Muscle of leg (tissue), 3 donors: ENCODE measurements at regions not wholly inside any gene's neighbourhood (a gene's known extent, or its start where the extent isn't known, plus 50 kb on each side); places are given as distances from the start of the nearest gene placed in this dataset.
"Not testable (repeated sequence)": the region's sequence is repeated elsewhere in the genome, so short reads cannot be mapped to it uniquely, and the experiment has no call there.

Experiments
- DNase-seq: peaks from one replicate; pipeline ENCODE4 v3.0.0; 2013
- H3K27ac ChIP-seq: one replicate; pipeline ENCODE4 v1.5.1; 2013; ENCODE audit warnings: mild to moderate bottlenecking, low read length, control low read depth
- H3K27me3 ChIP-seq: one replicate; pipeline ENCODE4 v1.6.1; 2013; ENCODE audit warnings: low read length; ENCODE audit not compliant: control insufficient read depth, insufficient read depth
- H3K36me3 ChIP-seq: one replicate; pipeline ENCODE4 v1.6.1; 2013; ENCODE audit warnings: low read length; ENCODE audit not compliant: control insufficient read depth, insufficient read depth
- H3K4me1 ChIP-seq: one replicate; pipeline ENCODE4 v1.6.1; 2013; ENCODE audit warnings: low read length; ENCODE audit not compliant: control insufficient read depth, insufficient read depth
- H3K4me3 ChIP-seq: one replicate; pipeline ENCODE4 v1.5.1; 2013; ENCODE audit warnings: low read length, control low read depth
- H3K9me3 ChIP-seq: replicated peaks from 2 replicates; pipeline ENCODE4 v1.6.1; 2013; ENCODE audit warnings: low read depth, low read length; ENCODE audit not compliant: control insufficient read depth
- WGBS: methylation state at CpG from one replicate; pipeline ENCODE4 v1.1.5; 2013; ENCODE audit warnings: missing lambda C conversion rate; ENCODE audit not compliant: insufficient coverage; 5-methylcytosine and 5-hydroxymethylcytosine counted together

DNA sequence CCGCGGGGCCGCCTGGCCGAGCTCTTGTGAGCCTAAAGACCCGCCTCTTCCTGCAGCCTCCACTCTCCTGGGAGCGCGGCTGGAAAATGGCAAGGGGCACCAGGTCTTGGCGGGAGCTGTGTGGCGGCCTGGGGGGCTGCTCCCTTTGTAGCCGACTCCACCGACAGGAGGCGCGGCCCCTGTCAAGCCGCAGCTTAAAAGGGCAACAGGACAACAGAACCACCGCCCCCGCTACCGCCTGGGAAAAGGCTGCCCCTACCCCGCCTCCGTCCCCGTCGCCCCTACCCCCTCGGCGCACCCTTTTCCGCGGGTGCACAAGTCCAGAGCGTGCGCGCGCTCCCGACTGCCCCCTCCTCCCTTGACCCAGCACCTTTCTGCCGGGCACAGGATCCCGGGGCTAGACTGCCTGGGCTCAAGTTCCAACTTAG is 60.3 kb downstream of the GOLGA8K start:
- H3K9me3 ChIP-seq, H3K4me3 ChIP-seq, H3K36me3 ChIP-seq, H3K27ac ChIP-seq, H3K4me1 ChIP-seq, H3K27me3 ChIP-seq: not testable (repeated sequence)
- DNase-seq = peak; percentile 2
- WGBS = no CpG with 5 or more reads among the region's 32 CpGs

DNA sequence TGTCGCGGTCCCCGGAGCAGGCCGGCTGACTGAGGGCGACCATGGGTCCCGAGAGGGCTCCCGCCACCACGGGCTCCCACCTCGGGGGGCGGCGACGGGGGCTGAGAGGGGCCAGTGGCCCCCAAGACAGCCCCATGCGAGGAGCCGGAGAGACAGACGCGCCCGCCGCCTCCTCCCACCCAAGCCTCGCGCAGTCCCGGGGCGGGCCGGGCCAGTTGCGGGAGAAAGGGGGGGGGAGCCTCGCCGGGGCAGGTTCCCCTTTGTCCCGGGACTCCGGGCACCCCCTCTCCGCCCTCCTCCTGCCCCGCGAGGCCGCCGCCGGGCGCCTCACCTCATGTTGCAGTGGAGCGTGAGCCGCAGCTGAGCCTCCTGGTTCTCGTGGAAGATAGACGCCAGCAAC is 60.8 kb downstream of the GOLGA8K start:
- H3K27me3 ChIP-seq, DNase-seq, H3K27ac ChIP-seq, H3K9me3 ChIP-seq, H3K4me1 ChIP-seq, H3K36me3 ChIP-seq, H3K4me3 ChIP-seq: not testable (repeated sequence)
- no CpG with 5 or more reads among the region's 39 CpGs for WGBS

GRCh38 chr15:32341530-32341929 is 61.6 kb downstream of the GOLGA8K start:
- H3K4me1 ChIP-seq, DNase-seq, H3K9me3 ChIP-seq, H3K4me3 ChIP-seq, H3K27ac ChIP-seq, H3K27me3 ChIP-seq, H3K36me3 ChIP-seq: not testable (repeated sequence)
- WGBS = no CpG with 5 or more reads among the region's 12 CpGs

GRCh38 chr15:32336804-32337203 is 66.3 kb downstream of the GOLGA8K start:
- not testable (repeated sequence) for H3K4me1 ChIP-seq, H3K9me3 ChIP-seq, H3K27ac ChIP-seq, H3K27me3 ChIP-seq, DNase-seq, H3K4me3 ChIP-seq, H3K36me3 ChIP-seq
- WGBS = no CpG with 5 or more reads among the region's 3 CpGs

DNA sequence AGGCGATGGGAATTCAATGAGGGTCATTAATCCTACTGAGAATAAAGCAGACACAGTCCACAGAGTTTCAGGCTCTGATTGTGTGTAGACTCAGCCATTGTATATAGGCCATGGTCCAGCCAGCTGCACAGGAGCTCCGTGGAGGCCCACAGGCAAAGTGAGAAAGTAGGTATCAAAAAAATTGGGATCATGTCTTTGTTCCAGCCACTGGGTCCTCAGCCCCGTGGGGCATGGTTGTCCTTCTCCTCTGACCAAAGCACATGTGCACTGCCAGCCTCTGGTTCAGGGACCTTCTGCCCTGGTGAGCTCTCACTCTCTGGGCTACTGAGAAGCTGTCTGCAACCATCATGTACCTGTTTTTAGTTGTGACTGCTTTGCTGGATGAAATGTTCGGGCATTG is 79.7 kb downstream of the GOLGA8K start:
- not testable (repeated sequence) for H3K4me3 ChIP-seq, H3K27ac ChIP-seq, H3K36me3 ChIP-seq, DNase-seq, H3K27me3 ChIP-seq, H3K4me1 ChIP-seq, H3K9me3 ChIP-seq
- 100% methylated on average over 1 of the region's 4 CpGs for WGBS

DNA sequence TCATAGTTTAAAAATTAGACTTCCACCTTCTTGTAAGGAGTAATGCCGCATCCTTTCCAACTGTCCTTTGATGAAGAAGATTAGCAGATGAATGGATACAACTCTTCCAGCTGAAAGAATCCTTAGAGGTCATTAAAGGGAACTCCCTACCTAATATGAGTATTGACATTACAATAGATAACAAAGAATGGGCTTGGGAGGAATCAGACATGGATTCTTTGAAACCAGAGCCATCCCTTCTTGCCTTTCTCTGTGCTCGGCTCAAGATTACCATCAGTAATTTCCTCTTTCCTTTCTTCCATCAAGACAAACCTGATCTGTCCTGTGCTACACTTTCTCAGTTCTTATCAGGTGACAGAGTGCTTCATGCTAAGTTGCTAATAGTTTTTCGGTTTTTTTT is 83.8 kb downstream of the GOLGA8K start:
- not testable (repeated sequence) for H3K36me3 ChIP-seq, H3K9me3 ChIP-seq, H3K4me1 ChIP-seq, H3K27ac ChIP-seq, H3K27me3 ChIP-seq, DNase-seq, H3K4me3 ChIP-seq
- WGBS = no CpG with 5 or more reads among the region's 3 CpGs

- no CpG with 5 or more reads among the region's 4 CpGs for WGBS
- not testable (repeated sequence) for H3K9me3 ChIP-seq, H3K4me1 ChIP-seq, H3K27ac ChIP-seq, H3K4me3 ChIP-seq, H3K36me3 ChIP-seq, H3K27me3 ChIP-seq, DNase-seq
Observed at GRCh38 chr15:32316482-32316881, 86.6 kb downstream of the GOLGA8K start.

DNA sequence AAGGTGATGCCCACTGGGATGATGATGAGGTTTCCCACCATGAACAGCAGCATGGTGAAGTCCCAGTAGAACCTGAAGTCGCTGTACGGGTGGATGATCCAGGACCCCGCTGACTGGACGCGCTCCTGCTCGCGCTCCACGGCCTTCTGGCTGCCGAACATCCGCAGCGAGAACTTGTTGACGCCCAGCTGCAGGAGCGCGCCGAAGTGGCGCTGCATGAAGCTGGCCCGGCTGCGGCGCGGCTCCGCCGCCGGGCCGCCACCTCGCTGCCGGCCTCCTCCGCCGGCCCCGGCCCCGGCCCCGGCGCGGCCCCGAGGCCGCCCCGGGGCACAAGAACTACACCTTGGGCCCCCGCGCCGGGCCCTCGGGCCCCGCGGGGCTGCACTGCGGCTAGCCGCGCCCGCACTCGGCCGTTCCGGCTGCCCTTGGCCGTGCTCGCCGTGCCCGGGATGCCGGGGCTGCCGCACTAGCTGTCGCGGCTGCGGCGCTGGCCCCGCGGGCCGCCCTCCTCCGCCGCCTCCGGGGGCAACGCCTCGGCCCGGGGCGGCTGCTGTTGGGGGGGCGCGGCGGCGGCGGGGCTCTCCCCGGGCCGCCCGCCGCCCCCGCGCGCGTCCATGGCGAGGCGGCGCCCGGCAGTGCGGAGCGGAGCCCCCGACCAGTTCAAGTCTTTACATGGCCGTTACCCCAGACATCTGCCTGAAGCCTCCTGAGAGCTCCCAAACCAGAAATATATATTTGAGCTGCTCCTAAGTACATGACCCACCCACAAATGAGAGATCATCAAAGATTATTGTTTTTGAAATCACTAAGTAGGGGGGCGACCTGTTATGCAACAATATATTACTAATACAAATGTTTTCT is 87.8 kb downstream of the GOLGA8K start:
- H3K36me3 ChIP-seq, H3K4me1 ChIP-seq, H3K9me3 ChIP-seq, H3K27me3 ChIP-seq, DNase-seq, H3K27ac ChIP-seq, H3K4me3 ChIP-seq: not testable (repeated sequence)
- WGBS = no CpG with 5 or more reads among the region's 91 CpGs

- not testable (repeated sequence) for H3K4me3 ChIP-seq
- no CpG with 5 or more reads among the region's 77 CpGs for WGBS
Observed at GRCh38 chr15:32313446-32314209, 89.5 kb downstream of the GOLGA8K start.

DNA sequence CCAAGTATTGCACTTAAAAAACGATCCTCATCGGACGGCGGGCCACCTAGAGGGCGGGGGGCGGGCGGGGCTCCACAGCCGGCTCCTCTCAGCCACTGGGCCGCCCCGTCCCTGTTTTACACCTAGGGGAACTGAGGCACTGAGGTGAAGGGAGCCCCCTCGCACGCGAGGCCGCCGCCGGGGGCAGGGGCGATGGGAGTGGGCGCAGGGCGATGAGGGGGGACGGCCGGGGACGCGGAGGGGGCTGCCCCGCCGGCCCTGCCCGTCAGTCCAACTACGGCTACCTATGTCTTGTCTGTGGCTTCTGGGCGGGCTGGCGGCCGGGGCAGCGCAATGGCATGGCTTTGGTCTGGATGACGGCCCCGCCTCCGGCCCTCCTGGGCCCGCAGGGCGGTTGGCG is 90.4 kb downstream of the GOLGA8K start:
- not testable (repeated sequence) for H3K4me3 ChIP-seq, H3K9me3 ChIP-seq, H3K27ac ChIP-seq, H3K4me1 ChIP-seq, H3K27me3 ChIP-seq, H3K36me3 ChIP-seq, DNase-seq
- 40% methylated on average over 9 of the region's 37 CpGs for WGBS

More at GRCh38 chr15:32313446-32314209, 89.5 kb downstream of the GOLGA8K start:
- H3K4me1 ChIP-seq, DNase-seq, H3K36me3 ChIP-seq, H3K27me3 ChIP-seq, H3K27ac ChIP-seq, H3K9me3 ChIP-seq: not testable (repeated sequence)
